DND-41 (cell line): ENCODE measurements at regions not wholly inside any gene's neighbourhood (a gene's known extent, or its start where the extent isn't known, plus 50 kb on each side); places are given as distances from the start of the nearest gene placed in this dataset.

Experiments used
- CTCF ChIP-seq: IDR thresholded peaks from 2 replicates; pipeline ENCODE4 v1.5.1; 2012; ENCODE audit warnings: borderline replicate concordance, low read length, moderate library complexity, mild to moderate bottlenecking; ENCODE audit not compliant: poor library complexity, severe bottlenecking; ENCODE audit errors: extremely low read depth
- EZH2 ChIP-seq: IDR thresholded peaks from 3 replicates; pipeline ENCODE4 v1.6.1; 2012; ENCODE audit warnings: borderline replicate concordance, low read depth, mild to moderate bottlenecking, moderate library complexity, low read length, inconsistent platforms; ENCODE audit not compliant: severe bottlenecking

- no peak for TF ChIP-seq CTCF
- no peak for TF ChIP-seq EZH2
Measured at GRCh38 chr6:8678466-8678865, 243.1 kb upstream of the SLC35B3 start.
